Jurkat, Clone E6-1 (cell line): ENCODE measurements at regions not wholly inside any gene's neighbourhood (a gene's known extent, or its start where the extent isn't known, plus 50 kb on each side); places are given as distances from the start of the nearest gene placed in this dataset.
A peak's percentile ranks its signal among the peaks of the same experiment; 100 is the strongest.

Experiments
- DNase-seq: peaks from one replicate; pipeline ENCODE4 v3.0.0-alpha.2; 2011; ENCODE audit warnings: low read depth, low spot score
- H3K4me3 ChIP-seq: 2 replicates; pipeline ENCODE4 v1.5.1; 2011; ENCODE audit warnings: mild to moderate bottlenecking, low read length, control low read depth, moderate library complexity

DNA sequence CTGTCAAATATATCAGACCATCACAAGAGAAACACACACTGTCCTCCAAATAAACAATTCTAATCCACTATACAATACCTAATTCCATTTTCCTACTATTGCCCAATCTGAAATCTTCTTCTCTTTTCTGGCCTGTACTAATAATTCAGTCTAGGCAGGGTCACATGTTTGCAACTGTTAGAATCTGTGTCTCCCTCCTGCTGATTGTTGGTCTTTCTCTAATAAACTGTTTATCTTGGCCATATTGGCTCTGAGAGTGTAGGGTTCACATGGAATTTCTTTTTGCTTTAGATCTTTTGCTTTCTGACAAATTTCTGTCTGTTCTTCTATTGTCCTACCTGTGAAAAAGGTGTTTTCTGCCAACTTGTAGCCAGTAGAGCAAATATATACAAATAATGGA, 319.9 kb upstream of the ADAMTS5 start:
- H3K4me3 ChIP-seq: no peak overlapping the region
- no peak for DNase-seq

DNA sequence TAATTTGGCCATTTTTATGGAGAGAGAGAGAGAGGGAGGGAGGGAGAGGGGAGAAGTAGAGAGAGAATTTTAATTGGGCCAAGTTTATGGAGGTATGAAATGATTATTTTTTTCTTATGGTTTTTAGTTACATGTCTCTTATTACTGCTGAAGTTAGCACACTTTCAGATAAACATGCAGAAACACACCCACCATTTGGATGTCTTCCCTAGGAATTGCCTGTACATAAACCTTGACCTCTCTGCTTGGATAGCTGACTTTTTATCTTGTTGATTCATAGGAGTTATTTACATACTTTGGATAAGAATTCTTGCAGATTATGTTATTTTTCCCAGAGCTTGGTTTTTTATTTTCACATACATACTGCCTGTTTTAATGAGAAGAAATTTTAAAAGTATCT, 310.2 kb upstream of the ADAMTS5 start:
- no peak for DNase-seq

DNA sequence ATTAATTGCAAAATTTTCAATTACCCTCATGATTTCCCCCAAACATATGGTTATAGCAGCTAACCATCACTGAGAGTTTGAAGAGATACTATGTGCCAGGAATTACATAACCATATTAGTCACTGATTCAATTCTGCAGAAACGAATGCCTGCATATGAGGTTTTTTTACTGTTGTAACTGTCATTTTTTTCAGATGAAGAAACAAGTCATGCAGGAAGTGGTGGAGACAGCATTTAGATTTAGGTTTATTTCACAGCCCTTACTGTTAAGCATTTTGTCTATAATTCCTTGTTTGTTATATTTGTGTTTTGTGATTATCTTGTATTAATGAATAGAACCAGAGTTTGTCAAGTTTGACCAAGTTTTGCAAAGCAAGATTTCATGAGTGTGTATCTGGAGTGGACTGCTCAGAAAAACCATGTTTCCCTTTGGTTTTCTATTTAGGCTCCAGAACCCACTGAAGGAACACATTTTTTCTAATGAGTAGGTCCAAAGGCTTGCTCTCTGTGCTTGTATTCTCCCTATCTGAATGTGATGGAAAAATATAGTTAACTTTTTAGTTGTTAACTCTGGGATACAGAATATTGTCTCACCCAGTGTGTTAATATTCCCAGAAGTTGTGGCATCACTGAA, 308.5 kb upstream of the ADAMTS5 start:
- H3K4me3 ChIP-seq: no peak overlapping the region
- peak; percentile 71 for DNase-seq

More for the DNA sequence above, 310.2 kb upstream of the ADAMTS5 start:
- H3K4me3 ChIP-seq: no peak overlapping the region

- no peak for DNase-seq
- H3K4me3 ChIP-seq: no peak overlapping the region
Observed at GRCh38 chr21:27269644-27270043, 302.8 kb upstream of the ADAMTS5 start.

DNA sequence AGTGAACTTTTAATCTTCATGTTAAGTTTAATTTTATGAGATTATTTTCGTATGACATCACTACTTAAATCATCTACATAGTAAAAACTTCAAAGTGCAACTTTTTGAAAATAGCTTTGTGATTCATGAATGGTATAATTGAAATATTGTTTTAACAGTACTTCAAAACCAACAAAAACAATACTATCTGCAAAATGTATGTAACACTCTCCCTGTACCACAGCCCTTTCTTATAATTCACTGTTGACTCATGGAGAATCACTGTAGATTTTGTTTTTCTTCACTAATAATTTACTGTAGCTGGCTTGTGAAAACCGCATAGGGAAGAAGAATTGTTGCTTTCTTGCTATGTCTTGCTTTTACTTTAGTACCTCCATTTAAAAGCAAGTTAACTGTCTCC, 301.4 kb upstream of the ADAMTS5 start:
- H3K4me3 ChIP-seq: no peak overlapping the region
- DNase-seq: no peak

GRCh38 chr21:27265949-27266348, 299.1 kb upstream of the ADAMTS5 start:
- no peak for DNase-seq

GRCh38 chr21:27265492-27265891, 298.6 kb upstream of the ADAMTS5 start:
- no peak overlapping the region for H3K4me3 ChIP-seq
- no peak for DNase-seq

More at GRCh38 chr21:27265949-27266348, 299.1 kb upstream of the ADAMTS5 start:
- H3K4me3 ChIP-seq: no peak overlapping the region

DNA sequence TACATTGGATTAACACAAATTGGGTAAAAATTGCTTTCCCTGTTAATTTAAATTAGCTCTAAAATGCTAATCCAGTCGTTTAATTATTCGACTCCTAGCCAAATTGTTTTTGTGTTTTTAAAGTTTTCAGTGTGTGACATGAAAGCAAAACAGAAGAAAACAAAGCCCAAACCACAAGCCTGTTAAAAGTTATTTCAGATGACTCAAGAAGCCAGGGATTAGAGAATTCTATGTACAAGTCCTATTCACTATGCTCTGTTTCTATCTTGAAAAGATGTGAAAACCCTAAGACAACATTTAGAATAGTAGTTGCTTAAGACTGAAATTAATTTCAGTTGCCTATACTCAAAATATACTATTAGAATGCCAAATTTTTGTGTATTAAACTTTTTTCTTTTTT, 294.8 kb upstream of the ADAMTS5 start:
- no peak for DNase-seq

DNA sequence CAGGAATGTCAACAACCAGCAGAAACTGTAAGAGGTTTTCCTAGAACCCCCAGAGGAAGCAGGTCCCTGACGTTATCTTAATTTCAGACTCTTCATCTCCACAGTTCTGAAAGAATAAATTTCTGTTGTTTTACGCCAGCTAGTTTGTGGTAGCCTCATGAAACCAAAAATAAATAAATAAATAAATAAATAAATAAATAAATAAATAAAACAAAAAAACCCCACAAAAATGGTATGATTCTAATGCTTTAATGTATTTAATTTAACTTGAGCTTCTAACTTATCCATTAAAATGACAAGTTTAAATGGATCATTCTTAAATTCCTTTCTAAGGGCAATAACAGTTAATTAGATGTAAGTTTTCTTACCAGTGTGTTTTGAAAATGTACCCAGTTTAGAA, 293.8 kb upstream of the ADAMTS5 start:
- H3K4me3 ChIP-seq: no peak overlapping the region
- DNase-seq: no peak

More for the DNA sequence above, 294.8 kb upstream of the ADAMTS5 start:
- no peak overlapping the region for H3K4me3 ChIP-seq

DNA sequence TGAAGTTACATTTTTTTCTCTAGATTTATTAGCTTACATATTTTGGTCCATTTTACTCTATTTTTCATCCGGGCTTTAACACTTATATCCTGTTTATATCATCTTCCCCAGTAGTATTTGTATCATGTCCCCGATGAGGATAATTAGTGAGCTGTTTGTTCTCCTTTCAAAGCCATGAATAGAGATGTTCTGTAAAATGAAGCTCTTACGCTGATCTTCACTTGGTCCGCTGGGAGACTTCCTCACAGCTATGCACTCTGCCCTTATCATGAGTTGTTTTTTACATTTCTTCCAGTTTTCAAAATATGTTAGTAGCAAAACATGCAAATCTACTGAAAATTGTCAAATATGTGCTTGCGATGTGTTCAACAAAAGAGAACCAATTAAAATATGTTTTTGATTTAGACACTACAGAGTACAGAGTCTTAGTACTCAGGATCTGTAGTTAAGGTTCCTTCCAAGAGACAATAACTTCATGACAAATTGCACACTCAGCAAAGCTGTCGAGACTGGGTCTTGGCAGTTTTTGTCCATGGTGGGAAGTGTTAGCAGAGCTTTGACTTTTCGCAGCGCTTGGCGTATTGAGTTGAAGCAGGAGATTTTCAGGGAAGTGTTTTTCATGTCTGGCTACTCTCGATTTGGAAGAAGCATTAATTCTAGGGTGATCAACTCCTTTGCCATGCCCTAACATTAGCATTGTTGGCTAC, 292.0 kb upstream of the ADAMTS5 start:
- no peak overlapping the region for H3K4me3 ChIP-seq
- no peak for DNase-seq

- H3K4me3 ChIP-seq: no peak overlapping the region
- DNase-seq: no peak
Observed at GRCh38 chr21:27257908-27258556, 291.1 kb upstream of the ADAMTS5 start.

DNA sequence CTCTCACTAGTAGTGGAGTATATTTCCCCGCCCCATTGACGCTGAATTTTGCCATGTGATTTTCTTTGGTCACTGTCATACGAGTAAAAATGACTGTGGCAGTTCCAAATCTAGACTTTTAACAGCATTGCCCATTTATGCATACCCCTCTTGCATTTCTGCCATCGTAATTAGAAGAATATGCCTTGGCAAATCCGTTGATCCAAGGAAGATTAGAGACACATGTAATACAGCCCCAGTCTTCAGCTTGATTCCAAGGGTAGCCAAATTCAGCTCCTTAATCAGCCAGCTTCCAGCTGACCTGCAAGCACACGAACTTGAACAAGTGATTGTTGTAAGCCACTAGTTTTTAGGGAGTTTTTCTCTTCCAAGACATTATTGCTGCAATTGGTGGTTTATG, 290.3 kb upstream of the ADAMTS5 start:
- H3K4me3 ChIP-seq: no peak overlapping the region
- no peak for DNase-seq

DNA sequence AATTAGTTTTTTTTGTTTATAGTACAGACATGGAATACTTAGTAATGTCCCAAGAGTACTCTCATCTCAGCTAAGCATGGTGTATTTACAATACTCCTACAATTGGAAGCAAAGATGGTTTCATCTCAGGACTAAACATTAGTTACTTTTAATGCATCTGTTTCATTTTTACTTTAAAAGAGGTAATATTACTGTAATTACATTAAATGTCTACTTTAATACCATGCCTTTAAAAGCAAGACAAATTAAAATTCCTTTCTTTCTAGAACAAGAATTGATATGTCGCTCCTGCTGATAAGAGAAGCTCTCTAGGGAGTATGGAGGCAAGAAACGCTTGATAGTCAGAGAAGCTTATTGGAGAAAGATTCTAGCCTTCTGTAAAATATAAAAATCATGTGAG, 284.9 kb upstream of the ADAMTS5 start:
- DNase-seq: no peak
- H3K4me3 ChIP-seq: no peak overlapping the region

DNA sequence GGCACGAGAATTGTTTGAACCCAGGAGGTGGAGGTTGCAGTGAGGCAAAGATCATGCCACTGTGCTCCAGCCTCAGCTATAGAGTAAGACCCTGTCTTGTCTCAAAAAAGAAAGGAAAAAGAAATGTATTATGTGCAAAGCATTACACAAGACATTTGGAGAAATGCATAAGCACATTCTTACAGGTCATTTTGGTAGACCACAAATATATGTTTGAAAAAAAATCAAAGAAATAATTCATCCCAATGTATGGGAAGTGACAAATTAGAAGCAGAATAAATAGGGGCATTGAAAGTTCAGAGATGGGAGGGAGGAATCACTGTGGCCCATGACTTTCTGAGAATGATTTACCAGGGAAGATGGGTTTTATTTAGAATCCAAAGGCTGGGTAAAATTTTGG, 283.5 kb upstream of the ADAMTS5 start:
- no peak overlapping the region for H3K4me3 ChIP-seq
- DNase-seq: no peak

- no peak overlapping the region for H3K4me3 ChIP-seq
- DNase-seq: no peak
Observed at GRCh38 chr21:27248814-27249213, 281.9 kb upstream of the ADAMTS5 start.

GRCh38 chr21:27246741-27247140, 279.9 kb upstream of the ADAMTS5 start:
- no peak for DNase-seq
- H3K4me3 ChIP-seq: no peak overlapping the region

DNA sequence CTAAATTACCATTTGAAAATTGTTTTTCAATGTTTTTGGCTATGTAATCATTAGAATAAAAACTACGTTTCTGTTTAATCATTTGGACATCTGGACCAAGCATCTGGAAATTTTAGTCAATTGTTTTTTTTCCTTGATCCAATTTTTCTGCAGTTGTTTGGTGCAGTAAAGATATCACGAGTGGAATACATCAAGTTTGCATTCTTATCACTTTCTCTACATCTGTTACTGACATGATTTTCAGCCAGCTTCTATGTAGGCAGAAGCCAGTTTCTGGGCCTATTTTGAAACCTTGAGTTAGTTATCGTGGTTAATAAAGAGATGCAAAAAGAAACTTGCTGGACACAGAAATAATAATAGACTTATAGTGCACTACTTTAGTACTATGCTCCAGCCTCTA, 277.9 kb upstream of the ADAMTS5 start:
- DNase-seq: no peak
- no peak overlapping the region for H3K4me3 ChIP-seq

DNA sequence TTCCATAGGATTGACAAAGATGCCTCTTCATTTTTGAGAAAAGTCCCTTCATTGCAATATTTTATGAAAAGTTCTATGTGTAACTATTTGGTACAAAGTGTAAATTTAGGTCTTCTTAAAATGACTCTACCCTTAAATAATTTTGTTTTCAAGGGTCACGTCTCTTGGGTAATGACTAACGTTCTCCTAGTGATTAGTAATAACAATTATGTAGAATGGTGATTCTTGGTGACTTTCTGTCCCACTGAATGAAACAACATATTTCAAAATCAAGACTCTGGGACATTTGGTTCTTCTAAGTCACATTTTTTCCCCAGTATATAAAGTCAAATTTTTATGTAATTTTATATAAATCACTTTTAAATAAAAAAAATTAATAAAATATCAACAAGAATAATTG, 277.5 kb upstream of the ADAMTS5 start:
- no peak for DNase-seq
- no peak overlapping the region for H3K4me3 ChIP-seq

DNA sequence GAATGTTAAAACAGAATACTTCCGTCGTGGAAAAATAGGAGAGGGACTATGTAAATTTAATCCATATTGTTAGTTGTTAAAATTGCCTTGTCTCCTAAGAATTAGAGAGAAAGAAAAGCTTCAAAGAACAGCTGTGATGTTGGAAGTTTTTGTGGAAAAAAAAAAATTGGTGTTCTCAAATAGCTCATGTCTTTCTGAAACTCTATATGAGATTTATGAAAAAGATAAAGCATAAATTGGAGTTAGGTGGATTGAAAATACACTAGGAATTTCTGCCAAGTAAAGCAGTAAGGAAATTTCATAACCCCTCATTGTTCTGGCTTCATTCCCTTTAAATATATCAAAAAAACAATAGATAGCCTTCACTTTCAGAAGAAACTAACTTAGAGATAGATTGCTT, 274.0 kb upstream of the ADAMTS5 start:
- no peak overlapping the region for H3K4me3 ChIP-seq
- DNase-seq: no peak

GRCh38 chr21:27233514-27234115, 266.7 kb upstream of the ADAMTS5 start:
- no peak for DNase-seq
- H3K4me3 ChIP-seq: no peak overlapping the region
